ENCODE measurements at regions not wholly inside any gene's neighbourhood (a gene's known extent, or its start where the extent isn't known, plus 50 kb on each side); places are given as distances from the start of the nearest gene placed in this dataset.

GRCh38 chr18:72273025-72273424 is 271.1 kb downstream of the CBLN2 start:
- 0% methylated on average over 2 of the region's 2 CpGs for WGBS (ENCODE audit: low lambda C conversion rate)
- in situ Hi-C loops (cut with HindIII; ENCODE audit: extremely low pct_ligation_motif_present, low pct_unique_long_range_greater_than_20kb): no loop called here
- POLR2A ChIA-PET: no interaction called here

GRCh38 chr18:72261590-72261989 is 282.6 kb downstream of the CBLN2 start:
- in situ Hi-C loops (cut with HindIII; ENCODE audit: extremely low pct_ligation_motif_present, low pct_unique_long_range_greater_than_20kb): no loop called here
- Histone ChIP-seq H2AFZ (ENCODE audit: low read length) (no peak overlapping the region), H3K4me1 (ENCODE audit: insufficient read depth, low read length) (no peaks in the 10 kb centered on the region), H3K79me2 (ENCODE audit: insufficient read depth, low read length) (no peaks in the 10 kb centered on the region), H3K4me3 (replicated peaks in 1 of 3; ENCODE audit: insufficient read depth in 1 of 3, low read depth in 2 of 3, low read length in 3 of 3) (no peak overlapping the region), H3K9ac (ENCODE audit: insufficient read depth, low read depth, low read length) (no peak overlapping the region), H3K27ac (ENCODE audit: extremely low read length, insufficient read depth, low read length) (no peak overlapping the region), H4K20me1 (ENCODE audit: insufficient read depth, low read length) (no peaks in the 10 kb centered on the region), H3K9me3 (ENCODE audit: low read length) (no peaks in the 10 kb centered on the region), H3K4me2 (ENCODE audit: low read depth, low read length) (no peak overlapping the region), H3K36me3 (replicated peaks in 1 of 2; ENCODE audit: control insufficient read depth in 1 of 2, insufficient read depth in 2 of 2, low read length in 2 of 2) (no peaks in the 10 kb centered on the region), H3K27me3 (ENCODE audit: control insufficient read depth in 1 of 2, insufficient read depth in 2 of 2, low read length in 2 of 2) (no peaks in the 10 kb centered on the region)
- 18% methylated on average over 2 of the region's 2 CpGs for WGBS (ENCODE audit: low lambda C conversion rate)
- FAIRE-seq (no peak), DNase-seq (ENCODE audit: low spot score) (no peak), ATAC-seq (no peak)
- no TSS peak for BruUV-seq (replicated peaks)
- intact Hi-C loops (cut with micrococcal nuclease; ENCODE audit: unreplicated experiment): no loop called here
- POLR2A ChIA-PET: no interaction called here
- CTCF ChIA-PET (ENCODE audit: low intra/inter-chr PET ratio, low total read pairs): no interaction called here
- no peak for TF ChIP-seq ZNF318 (CRISPR knock-in tag; IDR thresholded peaks at IDR 0.05)
- TF ChIP-seq PRDM10 (CRISPR knock-in tag; IDR thresholded peaks at IDR 0.05; ENCODE audit: low read depth): no peak
- no peak for TF ChIP-seq LCORL (IDR thresholded peaks at IDR 0.05)
- no peak for TF ChIP-seq LCORL (CRISPR knock-in tag; IDR thresholded peaks at IDR 0.05)

More at GRCh38 chr18:72273025-72273424, 271.1 kb downstream of the CBLN2 start:
- Histone ChIP-seq H3K9me3 (ENCODE audit: low read length) (no peaks in the 10 kb centered on the region; the same call in 1 of the 2 replicates), H4K20me1 (ENCODE audit: insufficient read depth, low read length) (no peaks in the 10 kb centered on the region), H3K27ac (ENCODE audit: extremely low read length, insufficient read depth, low read length) (no peak overlapping the region), H3K4me3 (replicated peaks in 1 of 3; ENCODE audit: insufficient read depth in 1 of 3, low read depth in 2 of 3, low read length in 3 of 3) (no peak overlapping the region), H3K27me3 (ENCODE audit: control insufficient read depth in 1 of 2, insufficient read depth in 2 of 2, low read length in 2 of 2) (no peaks in the 10 kb centered on the region), H3K4me1 (ENCODE audit: insufficient read depth, low read length) (no peaks in the 10 kb centered on the region), H3K36me3 (replicated peaks in 1 of 2; ENCODE audit: control insufficient read depth in 1 of 2, insufficient read depth in 2 of 2, low read length in 2 of 2) (no peaks in the 10 kb centered on the region), H3K9ac (ENCODE audit: insufficient read depth, low read depth, low read length) (no peak overlapping the region), H3K79me2 (ENCODE audit: insufficient read depth, low read length) (no peaks in the 10 kb centered on the region), H2AFZ (ENCODE audit: low read length) (no peak overlapping the region), H3K4me2 (ENCODE audit: low read depth, low read length) (no peak overlapping the region)
- BruUV-seq (replicated peaks): no TSS peak
- intact Hi-C loops (cut with micrococcal nuclease; ENCODE audit: unreplicated experiment): no loop called here
- no peak for ATAC-seq
- no peak for FAIRE-seq
- peak; percentile 85 to 93 for TF ChIP-seq MAFK (conservative IDR thresholded peaks at IDR 0.05 in 1 of 2, IDR thresholded peaks at IDR 0.05 in 1 of 2; ENCODE audit: low read length in 2 of 2)
- peak; percentile 90 for TF ChIP-seq MAFF (IDR thresholded peaks at IDR 0.05; ENCODE audit: low read depth, low read length)
- TF ChIP-seq SP2 (CRISPR knock-in tag; IDR thresholded peaks at IDR 0.05): no peak
- CTCF ChIA-PET (ENCODE audit: low intra/inter-chr PET ratio, low total read pairs): no interaction called here
- no peak for DNase-seq (ENCODE audit: low spot score)

Data from HepG2 (cell line).